ENCODE measurements at regions not wholly inside any gene's neighbourhood (a gene's known extent, or its start where the extent isn't known, plus 50 kb on each side); places are given as distances from the start of the nearest gene placed in this dataset.

DNA sequence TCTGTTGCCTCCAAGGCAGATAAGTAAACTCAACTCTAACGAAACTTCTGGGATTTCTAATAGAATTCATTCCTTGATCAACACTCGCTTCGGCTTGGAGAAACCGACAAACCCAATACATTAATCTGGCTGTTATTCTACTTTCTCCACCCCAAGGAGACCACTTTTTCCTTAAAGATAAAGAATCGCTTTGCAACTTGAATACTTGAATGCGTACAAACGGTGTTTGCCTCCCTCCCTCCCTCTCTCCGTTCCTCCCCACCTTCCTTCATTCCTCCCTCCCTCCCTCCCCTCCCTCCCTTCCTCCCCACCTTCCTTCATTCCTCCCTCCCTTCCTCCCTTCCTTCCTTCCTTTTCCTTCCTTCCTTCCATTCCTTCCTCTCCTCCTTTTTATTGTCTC, 432.6 kb downstream of the HAPSTR1 start:
- H3K4me3 ChIP-seq (ENCODE audit: low read length) = no peak overlapping the region
- no peaks in the 10 kb centered on the region for H3K36me3 ChIP-seq (ENCODE audit: control insufficient read depth, insufficient read depth, low read length)
- TF ChIP-seq, protein P1, sequence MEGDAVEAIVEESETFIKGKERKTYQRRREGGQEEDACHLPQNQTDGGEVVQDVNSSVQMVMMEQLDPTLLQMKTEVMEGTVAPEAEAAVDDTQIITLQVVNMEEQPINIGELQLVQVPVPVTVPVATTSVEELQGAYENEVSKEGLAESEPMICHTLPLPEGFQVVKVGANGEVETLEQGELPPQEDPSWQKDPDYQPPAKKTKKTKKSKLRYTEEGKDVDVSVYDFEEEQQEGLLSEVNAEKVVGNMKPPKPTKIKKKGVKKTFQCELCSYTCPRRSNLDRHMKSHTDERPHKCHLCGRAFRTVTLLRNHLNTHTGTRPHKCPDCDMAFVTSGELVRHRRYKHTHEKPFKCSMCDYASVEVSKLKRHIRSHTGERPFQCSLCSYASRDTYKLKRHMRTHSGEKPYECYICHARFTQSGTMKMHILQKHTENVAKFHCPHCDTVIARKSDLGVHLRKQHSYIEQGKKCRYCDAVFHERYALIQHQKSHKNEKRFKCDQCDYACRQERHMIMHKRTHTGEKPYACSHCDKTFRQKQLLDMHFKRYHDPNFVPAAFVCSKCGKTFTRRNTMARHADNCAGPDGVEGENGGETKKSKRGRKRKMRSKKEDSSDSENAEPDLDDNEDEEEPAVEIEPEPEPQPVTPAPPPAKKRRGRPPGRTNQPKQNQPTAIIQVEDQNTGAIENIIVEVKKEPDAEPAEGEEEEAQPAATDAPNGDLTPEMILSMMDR (IDR thresholded peaks at IDR 0.05) = no peak
- Mint-ChIP-seq H3K4me1 (no peaks in the 10 kb centered on the region), H3K36me3 (no peaks in the 10 kb centered on the region), H3K27ac (no peak overlapping the region), H3K4me3 (no peak overlapping the region), H3K27me3 (ENCODE audit: low read depth in 2 of 2) (no peaks in the 10 kb centered on the region), H3K9me3 (peaks cover 5 to 16% of the 10 kb centered on the region in 2 donors)
- intact Hi-C loops (cut with micrococcal nuclease) = no loop called here
- H3K27ac ChIP-seq (ENCODE audit: low read length) = no peak overlapping the region
- 72% methylated on average over 7 of the region's 8 CpGs for WGBS (ENCODE audit: insufficient coverage)
- H3K27me3 ChIP-seq (ENCODE audit: control insufficient read depth, insufficient read depth, low read length) = no peaks in the 10 kb centered on the region
- H3K9me3 ChIP-seq (ENCODE audit: control insufficient read depth, insufficient read depth, low read length) = no peaks in the 10 kb centered on the region
- no peak for DNase-seq
- ATAC-seq = no peak
- no peaks in the 10 kb centered on the region for H3K4me1 ChIP-seq (ENCODE audit: control insufficient read depth, insufficient read depth, low read length)

DNA sequence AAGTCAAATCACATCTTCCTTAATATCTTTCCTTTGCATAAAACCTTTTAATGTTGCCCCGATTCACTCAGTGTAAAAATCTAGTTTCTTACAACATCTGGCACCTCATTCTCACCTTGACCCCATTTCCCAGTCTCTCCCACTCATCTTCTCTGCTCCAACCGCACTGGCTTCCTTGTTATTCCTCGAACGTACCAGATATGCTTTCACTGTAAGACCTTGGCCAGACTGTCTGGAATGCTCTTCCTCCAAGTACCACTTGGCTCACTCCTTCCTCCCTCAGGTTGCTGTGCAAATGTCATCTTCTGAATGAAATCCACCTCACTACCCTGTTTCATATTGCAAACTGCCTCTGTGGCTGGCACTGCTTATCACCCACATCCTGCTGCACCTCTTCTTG, 433.6 kb downstream of the HAPSTR1 start:
- Mint-ChIP-seq H3K27me3 (ENCODE audit: low read depth in 2 of 2) (no peaks in the 10 kb centered on the region), H3K36me3 (no peaks in the 10 kb centered on the region), H3K4me1 (no peaks in the 10 kb centered on the region), H3K9me3 (peaks cover 5 to 16% of the 10 kb centered on the region in 2 donors), H3K27ac (no peak overlapping the region), H3K4me3 (no peak overlapping the region)
- no peaks in the 10 kb centered on the region for H3K36me3 ChIP-seq (ENCODE audit: control insufficient read depth, insufficient read depth, low read length)
- intact Hi-C loops (cut with micrococcal nuclease) = no loop called here
- no peaks in the 10 kb centered on the region for H3K27me3 ChIP-seq (ENCODE audit: control insufficient read depth, insufficient read depth, low read length)
- DNase-seq = no peak
- no peak overlapping the region for H3K4me3 ChIP-seq (ENCODE audit: low read length)
- WGBS (ENCODE audit: insufficient coverage) = 78% methylated on average over 4 of the region's 4 CpGs
- TF ChIP-seq, protein P1 (IDR thresholded peaks at IDR 0.05) = no peak
- no peaks in the 10 kb centered on the region for H3K4me1 ChIP-seq (ENCODE audit: control insufficient read depth, insufficient read depth, low read length)
- no peaks in the 10 kb centered on the region for H3K9me3 ChIP-seq (ENCODE audit: control insufficient read depth, insufficient read depth, low read length)
- H3K27ac ChIP-seq (ENCODE audit: low read length) = no peak overlapping the region
- ATAC-seq = no peak

DNA sequence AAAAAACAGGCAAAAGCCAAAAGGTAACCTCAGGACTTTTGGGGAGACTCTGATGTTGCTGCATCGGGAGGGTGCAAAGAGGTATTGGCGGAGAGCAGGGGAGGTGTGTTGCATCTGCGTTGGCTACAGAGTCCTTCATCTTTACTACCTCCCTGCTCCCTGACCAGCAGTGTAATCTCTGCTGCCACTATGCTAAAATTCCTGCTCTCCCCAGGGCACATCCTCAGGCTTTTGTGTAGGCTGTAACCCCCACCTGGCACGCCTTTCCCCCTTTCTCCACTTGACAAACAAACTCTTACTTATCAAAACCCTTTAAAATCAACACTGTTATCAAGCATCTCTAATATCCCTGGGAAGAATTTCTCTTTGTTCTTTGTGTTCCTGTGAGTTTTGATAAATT, 435.3 kb downstream of the HAPSTR1 start:
- no peak overlapping the region for H3K27ac ChIP-seq (ENCODE audit: low read length)
- no peaks in the 10 kb centered on the region for H3K36me3 Mint-ChIP-seq
- WGBS (ENCODE audit: insufficient coverage) = 75% methylated on average over 4 of the region's 4 CpGs

DNA sequence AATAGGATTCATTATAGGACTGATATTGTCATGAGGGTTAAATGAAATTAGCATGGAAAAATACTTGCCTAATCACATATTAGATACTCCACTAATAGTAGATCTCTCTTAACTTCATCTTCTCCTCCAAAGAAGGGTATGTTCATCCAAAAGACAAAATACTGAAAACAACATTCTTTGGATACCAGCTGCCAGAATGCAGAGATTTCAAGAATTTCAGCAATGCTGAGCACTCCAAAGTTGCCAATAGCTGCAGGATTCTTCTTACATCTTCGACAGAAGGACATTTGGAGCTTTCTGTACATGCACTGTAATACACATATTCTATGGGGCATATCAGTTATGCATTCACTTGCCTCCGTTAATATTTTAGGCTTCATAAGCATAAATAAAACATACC, 436.5 kb downstream of the HAPSTR1 start:
- no peak overlapping the region for H3K27ac Mint-ChIP-seq
- Histone ChIP-seq H3K27me3 (ENCODE audit: control insufficient read depth, insufficient read depth, low read length) (no peaks in the 10 kb centered on the region), H3K27ac (ENCODE audit: low read length) (no peak overlapping the region), H3K4me3 (ENCODE audit: low read length) (no peak overlapping the region), H3K9me3 (ENCODE audit: control insufficient read depth, insufficient read depth, low read length) (no peaks in the 10 kb centered on the region), H3K36me3 (ENCODE audit: control insufficient read depth, insufficient read depth, low read length) (no peaks in the 10 kb centered on the region), H3K4me1 (ENCODE audit: control insufficient read depth, insufficient read depth, low read length) (no peaks in the 10 kb centered on the region)
- no peak overlapping the region for H3K4me3 Mint-ChIP-seq
- H3K36me3 Mint-ChIP-seq = no peaks in the 10 kb centered on the region
- H3K27me3 Mint-ChIP-seq (ENCODE audit: low read depth in 2 of 2) = no peaks in the 10 kb centered on the region
- DNase-seq = no peak
- 71% methylated on average over 2 of the region's 2 CpGs for WGBS (ENCODE audit: insufficient coverage)
- ATAC-seq = no peak
- intact Hi-C loops (cut with micrococcal nuclease) = no loop called here
- no peaks in the 10 kb centered on the region for H3K4me1 Mint-ChIP-seq
- peaks cover 5 to 16% of the 10 kb centered on the region in 2 donors for H3K9me3 Mint-ChIP-seq
- TF ChIP-seq, protein P1 (IDR thresholded peaks at IDR 0.05) = no peak

More for the DNA sequence above, 435.3 kb downstream of the HAPSTR1 start:
- H3K27ac Mint-ChIP-seq = no peak overlapping the region
- intact Hi-C loops (cut with micrococcal nuclease) = no loop called here
- H3K36me3 ChIP-seq (ENCODE audit: control insufficient read depth, insufficient read depth, low read length) = no peaks in the 10 kb centered on the region
- H3K9me3 Mint-ChIP-seq = peaks cover 5 to 14% of the 10 kb centered on the region in 2 donors
- H3K4me3 ChIP-seq (ENCODE audit: low read length) = no peak overlapping the region
- H3K4me1 Mint-ChIP-seq = no peaks in the 10 kb centered on the region
- ATAC-seq (no peak), DNase-seq (no peak)
- H3K27me3 ChIP-seq (ENCODE audit: control insufficient read depth, insufficient read depth, low read length) = no peaks in the 10 kb centered on the region
- no peaks in the 10 kb centered on the region for H3K4me1 ChIP-seq (ENCODE audit: control insufficient read depth, insufficient read depth, low read length)
- no peaks in the 10 kb centered on the region for H3K9me3 ChIP-seq (ENCODE audit: control insufficient read depth, insufficient read depth, low read length)
- TF ChIP-seq, protein P1 (IDR thresholded peaks at IDR 0.05) = no peak
- H3K27me3 Mint-ChIP-seq (ENCODE audit: low read depth in 2 of 2) = no peaks in the 10 kb centered on the region
- H3K4me3 Mint-ChIP-seq = no peak overlapping the region
